Tibial artery (tissue), 4 donors: ENCODE measurements at regions not wholly inside any gene's neighbourhood (a gene's known extent, or its start where the extent isn't known, plus 50 kb on each side); places are given as distances from the start of the nearest gene placed in this dataset.

Source experiments
- DNase-seq, 2 donors: peaks; one replicate each; pipeline ENCODE4 v3.0.0-alpha.2; 2019
- H3K27ac ChIP-seq, 2 donors: fragments of 200-600 bp; sonication (generic) in 1 of 2; 1 replicate in 1 of 2; 2 replicates in 1 of 2; pipeline ENCODE4 v1.5.1; 2018 to 2019; ENCODE audit warnings: mild to moderate bottlenecking in 1 of 2
- H3K27me3 ChIP-seq, 2 donors: fragments of 200-600 bp; sonication (generic) in 1 of 2; one replicate each; pipeline versions ENCODE4 v1.5.1 to v1.6.0; 2016 to 2019
- H3K36me3 ChIP-seq, 3 donors: fragments of 200-600 bp; sonication (generic) in 2 of 3; one replicate each; pipeline ENCODE4 v1.5.1; 2016 to 2019; ENCODE audit warnings: mild to moderate bottlenecking in 2 of 3
- H3K4me1 ChIP-seq, 4 donors: fragments of 200-600 bp; sonication (generic) in 2 of 4; 1 replicate in 3 of 4; 2 replicates in 1 of 4; pipeline ENCODE4 v1.5.1; 2016 to 2019
- H3K4me3 ChIP-seq, 2 donors: fragments of 200-600 bp; sonication (generic) in 1 of 2; 1 replicate in 1 of 2; 2 replicates in 1 of 2; pipeline ENCODE4 v1.5.1; 2018 to 2019; ENCODE audit warnings: mild to moderate bottlenecking in 2 of 2
- H3K9me3 ChIP-seq, 3 donors: fragments of 200-600 bp; sonication (generic) in 1 of 3; one replicate each; pipeline ENCODE4 v1.5.1; 2016 to 2019
- intact Hi-C: fragments of 100-400 bp; cut with DNase I; formaldehyde crosslinking; loops from one replicate; pipeline ENCODE4 v1.15.0; 2023; ENCODE audit warnings: low total_unique reads
- TF ChIP-seq, protein P1 (sequence below), 2 experiments: fragments of 200-600 bp in 1 of 2; fragments of 450-650 bp in 1 of 2; IDR thresholded peaks; one replicate each; pipeline ENCODE4 v1.5.1; 2017 to 2019; ENCODE audit warnings: antibody characterized with exemption in 2 of 2, mild to moderate bottlenecking in 1 of 2, moderate library complexity in 1 of 2

- H3K9me3 ChIP-seq, result no peaks in the 10 kb centered on the region
- no peak for DNase-seq
- no peaks in the 10 kb centered on the region for H3K36me3 ChIP-seq
- H3K4me3 ChIP-seq, result no peak overlapping the region
- H3K27ac ChIP-seq, result no peak overlapping the region
- intact Hi-C loops, result no loop called here
- TF ChIP-seq, protein P1, sequence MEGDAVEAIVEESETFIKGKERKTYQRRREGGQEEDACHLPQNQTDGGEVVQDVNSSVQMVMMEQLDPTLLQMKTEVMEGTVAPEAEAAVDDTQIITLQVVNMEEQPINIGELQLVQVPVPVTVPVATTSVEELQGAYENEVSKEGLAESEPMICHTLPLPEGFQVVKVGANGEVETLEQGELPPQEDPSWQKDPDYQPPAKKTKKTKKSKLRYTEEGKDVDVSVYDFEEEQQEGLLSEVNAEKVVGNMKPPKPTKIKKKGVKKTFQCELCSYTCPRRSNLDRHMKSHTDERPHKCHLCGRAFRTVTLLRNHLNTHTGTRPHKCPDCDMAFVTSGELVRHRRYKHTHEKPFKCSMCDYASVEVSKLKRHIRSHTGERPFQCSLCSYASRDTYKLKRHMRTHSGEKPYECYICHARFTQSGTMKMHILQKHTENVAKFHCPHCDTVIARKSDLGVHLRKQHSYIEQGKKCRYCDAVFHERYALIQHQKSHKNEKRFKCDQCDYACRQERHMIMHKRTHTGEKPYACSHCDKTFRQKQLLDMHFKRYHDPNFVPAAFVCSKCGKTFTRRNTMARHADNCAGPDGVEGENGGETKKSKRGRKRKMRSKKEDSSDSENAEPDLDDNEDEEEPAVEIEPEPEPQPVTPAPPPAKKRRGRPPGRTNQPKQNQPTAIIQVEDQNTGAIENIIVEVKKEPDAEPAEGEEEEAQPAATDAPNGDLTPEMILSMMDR (IDR thresholded peaks at IDR 0.05), result no peak
- H3K27me3 ChIP-seq, result peaks cover 0 to 2% of the 10 kb centered on the region in 2 donors
- H3K4me1 ChIP-seq, result peaks cover 0 to 12% (median 7%) of the 10 kb centered on the region in 4 donors
These were observed 517.6 kb downstream of the CD83 start for GRCh38 chr6:14635195-14635594.

- Histone ChIP-seq H3K36me3 (no peaks in the 10 kb centered on the region), H3K4me3 (no peak overlapping the region), H3K4me1 (peaks cover 0 to 12% (median 7%) of the 10 kb centered on the region in 4 donors), H3K9me3 (no peaks in the 10 kb centered on the region), H3K27ac (no peak overlapping the region), H3K27me3 (no peaks in the 10 kb centered on the region)
- no peak for DNase-seq
- intact Hi-C loops, result no loop called here
- TF ChIP-seq, protein P1 (IDR thresholded peaks at IDR 0.05), result no peak
These were observed 518.5 kb downstream of the CD83 start for GRCh38 chr6:14635934-14636591.

DNA sequence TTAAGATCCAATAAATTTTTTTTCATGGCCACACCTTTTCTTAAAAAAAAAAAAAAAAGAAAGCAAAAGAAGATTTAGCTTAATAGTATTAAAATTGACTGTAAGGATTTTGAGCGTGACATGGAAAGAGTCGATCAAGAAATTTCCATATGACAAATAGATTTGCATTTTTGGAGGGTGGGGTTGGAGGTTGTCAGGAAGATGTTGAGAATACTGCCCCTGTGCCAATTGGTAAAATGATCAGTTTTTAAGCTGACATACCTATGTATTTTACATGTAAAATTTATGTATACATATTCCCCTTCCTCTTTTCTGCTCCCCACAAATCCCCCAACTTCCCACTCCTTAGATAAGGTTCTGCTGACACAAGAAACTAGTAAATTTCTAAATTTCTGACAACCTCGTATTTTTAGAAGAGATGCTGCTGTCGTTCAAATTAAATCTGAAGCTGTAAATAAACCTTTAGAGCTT is 520.9 kb downstream of the CD83 start:
- Histone ChIP-seq H3K4me1 (peaks cover 0 to 12% (median 7%) of the 10 kb centered on the region in 4 donors), H3K36me3 (no peaks in the 10 kb centered on the region), H3K9me3 (no peaks in the 10 kb centered on the region), H3K4me3 (no peak overlapping the region), H3K27ac (no peak overlapping the region), H3K27me3 (no peaks in the 10 kb centered on the region)
- intact Hi-C loops, result no loop called here
- no peak for DNase-seq
- TF ChIP-seq, protein P1 (IDR thresholded peaks at IDR 0.05), result no peak

DNA sequence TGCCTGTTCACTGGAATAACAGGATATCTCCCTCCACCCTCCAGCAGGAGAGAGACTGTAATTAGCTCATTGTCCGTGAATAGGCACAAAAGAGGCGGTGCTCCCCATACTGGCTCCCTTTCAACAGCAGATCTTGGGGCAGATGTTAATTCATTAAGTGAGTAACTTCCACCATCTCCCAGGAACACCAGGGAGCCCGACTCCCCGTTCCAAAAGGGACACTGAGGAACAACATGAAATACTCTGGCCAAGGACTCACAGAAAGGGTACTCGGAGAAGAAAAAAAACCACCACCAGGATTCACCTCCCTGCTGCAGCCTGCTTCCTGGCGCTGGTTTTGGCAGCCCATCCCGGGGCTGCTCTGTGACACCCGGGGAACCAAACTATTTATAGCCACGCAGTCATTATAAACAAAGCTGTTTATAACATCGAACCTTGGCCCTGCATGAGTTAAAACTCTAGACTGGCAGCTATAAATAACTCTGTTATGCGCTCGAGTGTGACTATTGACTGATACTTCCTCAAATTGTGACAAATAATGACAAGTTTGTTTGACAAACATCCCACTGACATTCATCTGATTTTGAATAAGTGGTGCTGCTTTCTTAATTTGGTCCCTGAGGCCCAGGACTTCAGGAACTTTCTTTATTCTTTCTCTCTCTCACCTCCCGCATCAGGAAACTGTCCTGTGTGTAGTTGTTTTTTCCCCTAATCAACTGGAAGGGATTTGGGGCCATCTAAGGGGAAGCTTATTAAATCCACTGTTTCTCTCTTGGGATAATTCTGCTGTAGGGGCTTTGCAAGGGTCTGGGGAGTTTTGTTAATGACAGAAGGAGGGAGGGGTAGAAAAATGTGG is 521.6 kb downstream of the CD83 start:
- Histone ChIP-seq H3K27ac (no peak overlapping the region), H3K4me3 (peak overlapping the region in 1 of 2 donors; percentile 26), H3K36me3 (no peaks in the 10 kb centered on the region), H3K4me1 (peaks cover 0 to 12% (median 7%) of the 10 kb centered on the region in 4 donors), H3K27me3 (no peaks in the 10 kb centered on the region), H3K9me3 (no peaks in the 10 kb centered on the region)
- intact Hi-C loops, result no loop called here
- TF ChIP-seq, protein P1 (IDR thresholded peaks at IDR 0.05), result no peak
- no peak for DNase-seq

DNA sequence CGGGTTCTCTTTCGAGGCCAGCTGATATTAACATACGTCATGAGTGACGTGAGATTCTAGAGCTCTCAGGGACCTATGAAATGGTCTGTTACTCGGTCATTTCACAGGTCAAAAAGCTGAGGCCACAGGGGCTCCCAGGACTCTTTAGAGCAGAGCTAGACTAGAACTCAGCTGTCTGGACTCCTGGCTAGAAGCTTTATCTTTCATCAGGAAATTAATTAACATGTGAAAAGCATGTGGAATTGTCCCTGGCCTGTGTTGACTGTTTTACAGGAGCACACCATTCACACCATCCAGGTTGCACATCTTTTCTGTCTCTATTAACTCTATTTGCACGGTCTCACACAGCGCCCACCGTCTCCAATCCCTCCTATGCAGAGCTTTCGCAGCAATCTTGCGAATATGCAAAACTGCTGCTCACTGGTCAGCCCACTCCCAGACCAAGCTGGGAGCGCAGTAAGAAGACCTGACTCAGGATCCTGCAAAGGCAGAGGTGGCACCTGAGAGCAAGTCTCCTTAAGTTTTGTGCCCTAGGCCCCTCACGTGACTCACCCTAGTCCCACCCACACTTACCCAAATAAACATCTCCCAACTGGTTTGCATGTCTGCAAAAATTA is 522.5 kb downstream of the CD83 start:
- H3K9me3 ChIP-seq, result no peaks in the 10 kb centered on the region
- TF ChIP-seq, protein P1 (IDR thresholded peaks at IDR 0.05), result no peak
- H3K4me1 ChIP-seq, result peaks cover 0 to 12% (median 7%) of the 10 kb centered on the region in 4 donors
- H3K4me3 ChIP-seq, result no peak overlapping the region
- H3K27me3 ChIP-seq, result no peaks in the 10 kb centered on the region
- no peaks in the 10 kb centered on the region for H3K36me3 ChIP-seq
- no peak for DNase-seq
- intact Hi-C loops, result no loop called here
- H3K27ac ChIP-seq, result no peak overlapping the region
